Activated CD8-positive, alpha-beta T cell treated with anti-CD3 and anti-CD28 coated beads for 36 hours (primary cell): ENCODE measurements at regions not wholly inside any gene's neighbourhood (a gene's known extent, or its start where the extent isn't known, plus 50 kb on each side); places are given as distances from the start of the nearest gene placed in this dataset.
A peak's percentile ranks its signal among the peaks of the same experiment; 100 is the strongest.

Source experiments
- ATAC-seq: fragments of 200-7000 bp; cut with Tn5 transposase; one replicate; pipeline ENCODE4 v1.10.0; 2021; ENCODE audit warnings: mild to moderate bottlenecking, moderate library complexity
- CTCF ChIA-PET: fragments of 350-600 bp; sonication (Branson Sonifier 250); formaldehyde crosslinking; loops from one replicate; lab custom pipeline; 2021; ENCODE audit warnings: antibody characterized with exemption; lab: Charles Lee
- POLR2A ChIA-PET: fragments of 350-600 bp; sonication (Branson Sonifier 250); formaldehyde crosslinking; loops from one replicate; lab custom pipeline; 2021; ENCODE audit warnings: antibody characterized with exemption; lab: Charles Lee
- DNase-seq: peaks from one replicate; pipeline ENCODE4 v3.0.0-alpha.2; 2020
- H3K27ac Mint-ChIP-seq: one replicate; pipeline ENCODE4 v1.8.0; 2021; ENCODE audit warnings: mild to moderate bottlenecking, mixed read lengths
- H3K27me3 Mint-ChIP-seq: one replicate; pipeline ENCODE4 v1.8.0; 2021; ENCODE audit warnings: mixed read lengths
- H3K36me3 Mint-ChIP-seq: one replicate; pipeline ENCODE4 v1.8.0; 2021; ENCODE audit warnings: low read depth, mixed read lengths
- H3K4me1 Mint-ChIP-seq: one replicate; pipeline ENCODE4 v1.8.0; 2021; ENCODE audit warnings: low read depth, mixed read lengths
- H3K4me3 Mint-ChIP-seq: one replicate; pipeline ENCODE4 v1.8.0; 2021; ENCODE audit warnings: mild to moderate bottlenecking, moderate library complexity, mixed read lengths
- H3K9me3 Mint-ChIP-seq: one replicate; pipeline ENCODE4 v1.8.0; 2021; ENCODE audit warnings: mixed read lengths
- CTCF ChIP-seq: fragments of 200-600 bp; IDR thresholded peaks from one replicate; pipeline ENCODE4 v1.8.0; 2022; ENCODE audit warnings: antibody characterized with exemption, mild to moderate bottlenecking
- intact Hi-C: fragments of 100-400 bp; cut with micrococcal nuclease; formaldehyde crosslinking; loops from one replicate; pipeline ENCODE4 v1.10.0; 2022

GRCh38 chr1:56147459-56147858, 431.9 kb downstream of the PLPP3 start:
- ATAC-seq (no peak), DNase-seq (no peak)
- Mint-ChIP-seq H3K4me1 (no peaks in the 10 kb centered on the region), H3K27me3 (no peaks in the 10 kb centered on the region), H3K9me3 (no peaks in the 10 kb centered on the region), H3K27ac (no peak overlapping the region), H3K36me3 (no peaks in the 10 kb centered on the region), H3K4me3 (no peak overlapping the region)
- TF ChIP-seq CTCF = no peak
- ChIA-PET CTCF (no interaction called here), POLR2A (interaction anchor here (1.0 kb wide), 1 partner anchor 34 kb away, joined by 4 read pairs; no protein-coding TSS in a partner anchor)
- intact Hi-C loops = no loop called here

GRCh38 chr1:56147034-56147433, 432.3 kb downstream of the PLPP3 start:
- Mint-ChIP-seq H3K27ac (no peak overlapping the region), H3K36me3 (no peaks in the 10 kb centered on the region), H3K9me3 (no peaks in the 10 kb centered on the region), H3K4me1 (no peaks in the 10 kb centered on the region), H3K27me3 (no peaks in the 10 kb centered on the region), H3K4me3 (no peak overlapping the region)
- intact Hi-C loops = no loop called here
- POLR2A ChIA-PET = no interaction called here
- ATAC-seq (no peak), DNase-seq (no peak)
- TF ChIP-seq CTCF = no peak
- CTCF ChIA-PET = no interaction called here

DNA sequence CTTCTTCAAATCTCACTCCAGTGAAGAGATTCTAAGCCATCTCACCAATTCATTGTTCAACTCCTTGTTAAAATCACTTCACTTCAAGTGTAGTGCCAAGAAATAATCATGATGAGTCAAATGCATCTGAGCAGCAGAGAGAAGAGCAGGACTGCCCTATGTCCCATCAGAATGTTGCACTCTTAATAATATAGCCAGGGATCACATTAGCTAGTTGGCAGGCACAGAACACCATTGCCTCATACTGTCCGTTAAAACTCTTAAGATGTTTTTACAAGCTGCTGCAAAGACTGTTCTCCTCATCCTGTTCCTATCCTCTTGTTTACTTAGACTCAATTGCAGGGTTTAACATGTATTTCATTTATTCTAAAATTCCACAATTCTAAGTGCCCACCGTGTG, 432.9 kb downstream of the PLPP3 start:
- Mint-ChIP-seq H3K4me3 (no peak overlapping the region), H3K27ac (no peak overlapping the region), H3K9me3 (no peaks in the 10 kb centered on the region), H3K36me3 (no peaks in the 10 kb centered on the region), H3K27me3 (no peaks in the 10 kb centered on the region), H3K4me1 (no peaks in the 10 kb centered on the region)
- TF ChIP-seq CTCF = no peak
- no peak for ATAC-seq
- DNase-seq = no peak
- ChIA-PET POLR2A (no interaction called here), CTCF (no interaction called here)
- intact Hi-C loops = no loop called here

- ATAC-seq (no peak), DNase-seq (peak; percentile 2)
- Mint-ChIP-seq H3K4me3 (no peak overlapping the region), H3K4me1 (no peaks in the 10 kb centered on the region), H3K36me3 (no peaks in the 10 kb centered on the region), H3K9me3 (no peaks in the 10 kb centered on the region), H3K27me3 (no peaks in the 10 kb centered on the region), H3K27ac (no peak overlapping the region)
- intact Hi-C loops = no loop called here
- POLR2A ChIA-PET = no interaction called here
- CTCF ChIA-PET = no interaction called here
- no peak for TF ChIP-seq CTCF
Measured at GRCh38 chr1:56145581-56145980, 433.8 kb downstream of the PLPP3 start.

DNA sequence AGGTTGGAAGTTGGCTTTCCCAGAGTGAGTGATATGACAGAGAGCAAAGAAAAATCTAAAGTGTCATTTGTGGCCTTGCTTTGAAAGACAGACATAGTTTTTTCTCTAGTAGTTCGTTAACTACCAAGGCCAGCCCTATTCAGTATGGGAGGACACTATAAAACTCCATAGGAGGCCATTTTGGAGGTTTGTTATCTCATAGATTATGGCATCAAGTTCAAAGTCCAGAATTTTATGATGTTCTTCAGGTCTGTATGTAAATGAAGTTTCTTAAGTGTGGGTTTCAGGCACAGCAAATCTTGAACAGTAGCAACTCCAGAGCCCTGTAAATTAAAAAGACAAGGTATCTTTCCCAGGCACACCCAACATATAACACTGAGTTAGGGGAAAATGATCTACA, 437.1 kb downstream of the PLPP3 start:
- intact Hi-C loops = no loop called here
- Mint-ChIP-seq H3K27me3 (no peaks in the 10 kb centered on the region), H3K9me3 (no peaks in the 10 kb centered on the region), H3K27ac (no peak overlapping the region), H3K36me3 (no peaks in the 10 kb centered on the region), H3K4me1 (no peaks in the 10 kb centered on the region), H3K4me3 (no peak overlapping the region)
- TF ChIP-seq CTCF = no peak
- CTCF ChIA-PET = interaction anchor here (1.8 kb wide), 1 partner anchor 9 kb away, joined by 4 read pairs; no protein-coding TSS in a partner anchor
- DNase-seq = no peak
- POLR2A ChIA-PET = no interaction called here
- no peak for ATAC-seq
